ENCODE measurements at regions not wholly inside any gene's neighbourhood (a gene's known extent, or its start where the extent isn't known, plus 50 kb on each side); places are given as distances from the start of the nearest gene placed in this dataset.

GRCh38 chr2:221816566-221816965 lies 244.5 kb upstream of the EPHA4 start:
- no peak overlapping the region for H3K27ac ChIP-seq
- H3K36me3 ChIP-seq (ENCODE audit: insufficient read depth) = no peaks in the 10 kb centered on the region
- H3K27me3 ChIP-seq (ENCODE audit: insufficient read depth, low read depth) = no peaks in the 10 kb centered on the region
- no peak overlapping the region for H2AFZ ChIP-seq (ENCODE audit: low read depth)
- no peaks in the 10 kb centered on the region for H3K79me2 ChIP-seq (ENCODE audit: insufficient read depth, low read depth)
- no peak for TF ChIP-seq CTCF (conservative IDR thresholded peaks at IDR 0.05; ENCODE audit: low read depth, low read length)
- no peak overlapping the region for H3K4me2 ChIP-seq
- H4K20me1 ChIP-seq (ENCODE audit: insufficient read depth) = no peaks in the 10 kb centered on the region
- no peak overlapping the region for H3K9ac ChIP-seq
- H3K4me1 ChIP-seq (ENCODE audit: low read depth, poor library complexity, severe bottlenecking) = no peaks in the 10 kb centered on the region
- H3K4me3 ChIP-seq (IDR thresholded peaks at IDR 0.05; ENCODE audit: insufficient read depth, low read depth, low read length) = no peak overlapping the region

GRCh38 chr2:221810650-221811049 lies 238.5 kb upstream of the EPHA4 start:
- no peak overlapping the region for H2AFZ ChIP-seq (ENCODE audit: low read depth)
- TF ChIP-seq CTCF (conservative IDR thresholded peaks at IDR 0.05; ENCODE audit: low read depth, low read length) = no peak
- no peaks in the 10 kb centered on the region for H3K79me2 ChIP-seq (ENCODE audit: insufficient read depth, low read depth)
- no peak overlapping the region for H3K4me2 ChIP-seq
- H3K4me1 ChIP-seq (ENCODE audit: low read depth, poor library complexity, severe bottlenecking) = no peaks in the 10 kb centered on the region
- no peaks in the 10 kb centered on the region for H3K36me3 ChIP-seq (ENCODE audit: insufficient read depth)
- no peak overlapping the region for H3K4me3 ChIP-seq (IDR thresholded peaks at IDR 0.05; ENCODE audit: insufficient read depth, low read depth, low read length)
- no peak overlapping the region for H3K27ac ChIP-seq
- H3K27me3 ChIP-seq (ENCODE audit: insufficient read depth, low read depth) = no peaks in the 10 kb centered on the region
- no peak overlapping the region for H3K9ac ChIP-seq
- H4K20me1 ChIP-seq (ENCODE audit: insufficient read depth) = no peaks in the 10 kb centered on the region

- no peak overlapping the region for H3K4me3 ChIP-seq (IDR thresholded peaks at IDR 0.05; ENCODE audit: insufficient read depth, low read depth, low read length)
- H3K9ac ChIP-seq = no peak overlapping the region
Measured at GRCh38 chr2:221810245-221810644, 238.1 kb upstream of the EPHA4 start.

GRCh38 chr2:221808488-221808887 lies 236.4 kb upstream of the EPHA4 start:
- H3K4me2 ChIP-seq = no peak overlapping the region
- H3K36me3 ChIP-seq (ENCODE audit: insufficient read depth) = no peaks in the 10 kb centered on the region
- no peak overlapping the region for H3K27ac ChIP-seq
- no peak overlapping the region for H3K4me3 ChIP-seq (IDR thresholded peaks at IDR 0.05; ENCODE audit: insufficient read depth, low read depth, low read length)
- H3K4me1 ChIP-seq (ENCODE audit: low read depth, poor library complexity, severe bottlenecking) = no peaks in the 10 kb centered on the region
- no peaks in the 10 kb centered on the region for H3K79me2 ChIP-seq (ENCODE audit: insufficient read depth, low read depth)
- no peak overlapping the region for H3K9ac ChIP-seq
- H3K27me3 ChIP-seq (ENCODE audit: insufficient read depth, low read depth) = no peaks in the 10 kb centered on the region
- no peak overlapping the region for H2AFZ ChIP-seq (ENCODE audit: low read depth)
- TF ChIP-seq CTCF (conservative IDR thresholded peaks at IDR 0.05; ENCODE audit: low read depth, low read length) = no peak
- no peaks in the 10 kb centered on the region for H4K20me1 ChIP-seq (ENCODE audit: insufficient read depth)

More at GRCh38 chr2:221810245-221810644, 238.1 kb upstream of the EPHA4 start:
- Histone ChIP-seq H3K79me2 (ENCODE audit: insufficient read depth, low read depth) (no peaks in the 10 kb centered on the region), H2AFZ (ENCODE audit: low read depth) (no peak overlapping the region), H3K27ac (no peak overlapping the region), H3K4me2 (no peak overlapping the region), H4K20me1 (ENCODE audit: insufficient read depth) (no peaks in the 10 kb centered on the region), H3K27me3 (ENCODE audit: insufficient read depth, low read depth) (no peaks in the 10 kb centered on the region), H3K4me1 (ENCODE audit: low read depth, poor library complexity, severe bottlenecking) (no peaks in the 10 kb centered on the region), H3K36me3 (ENCODE audit: insufficient read depth) (no peaks in the 10 kb centered on the region)
- no peak for TF ChIP-seq CTCF (conservative IDR thresholded peaks at IDR 0.05; ENCODE audit: low read depth, low read length)

Measured in KMS-11 (cell line).